Effector memory CD4-positive, alpha-beta T cell (primary cell): ENCODE measurements at regions not wholly inside any gene's neighbourhood (a gene's known extent, or its start where the extent isn't known, plus 50 kb on each side); places are given as distances from the start of the nearest gene placed in this dataset.
"Not testable (repeated sequence)": the region's sequence is repeated elsewhere in the genome, so short reads cannot be mapped to it uniquely, and the experiment has no call there.

Experiments
- DNase-seq, 3 donors: peaks; one replicate each; pipeline ENCODE4 v3.0.0-alpha.2; 2020
- H3K27ac ChIP-seq: 2 replicates; pipeline ENCODE4 v1.7.0; 2013; ENCODE audit warnings: mild to moderate bottlenecking, low read length, moderate library complexity; ENCODE audit not compliant: insufficient read depth, poor library complexity, severe bottlenecking
- H3K27me3 ChIP-seq: replicated peaks from 2 replicates; pipeline ENCODE4 v1.7.0; 2013; ENCODE audit warnings: mild to moderate bottlenecking, low read length; ENCODE audit not compliant: insufficient read depth, control insufficient read depth, poor library complexity, severe bottlenecking
- H3K36me3 ChIP-seq: 2 replicates; pipeline ENCODE4 v1.7.0; 2013; ENCODE audit warnings: mild to moderate bottlenecking, low read length, moderate library complexity; ENCODE audit not compliant: control insufficient read depth, insufficient read depth
- H3K4me1 ChIP-seq: 2 replicates; pipeline ENCODE4 v1.7.0; 2013; ENCODE audit warnings: low read length, mild to moderate bottlenecking; ENCODE audit not compliant: control insufficient read depth, insufficient read depth, poor library complexity, severe bottlenecking
- H3K4me3 ChIP-seq: 2 replicates; pipeline ENCODE4 v1.7.0; 2013; ENCODE audit warnings: low read length, low read depth, mild to moderate bottlenecking; ENCODE audit not compliant: insufficient read depth, poor library complexity, severe bottlenecking
- H3K9me3 ChIP-seq: 2 replicates; pipeline ENCODE4 v1.7.0; 2013; ENCODE audit warnings: mild to moderate bottlenecking, low read length, moderate library complexity; ENCODE audit not compliant: control insufficient read depth

DNA sequence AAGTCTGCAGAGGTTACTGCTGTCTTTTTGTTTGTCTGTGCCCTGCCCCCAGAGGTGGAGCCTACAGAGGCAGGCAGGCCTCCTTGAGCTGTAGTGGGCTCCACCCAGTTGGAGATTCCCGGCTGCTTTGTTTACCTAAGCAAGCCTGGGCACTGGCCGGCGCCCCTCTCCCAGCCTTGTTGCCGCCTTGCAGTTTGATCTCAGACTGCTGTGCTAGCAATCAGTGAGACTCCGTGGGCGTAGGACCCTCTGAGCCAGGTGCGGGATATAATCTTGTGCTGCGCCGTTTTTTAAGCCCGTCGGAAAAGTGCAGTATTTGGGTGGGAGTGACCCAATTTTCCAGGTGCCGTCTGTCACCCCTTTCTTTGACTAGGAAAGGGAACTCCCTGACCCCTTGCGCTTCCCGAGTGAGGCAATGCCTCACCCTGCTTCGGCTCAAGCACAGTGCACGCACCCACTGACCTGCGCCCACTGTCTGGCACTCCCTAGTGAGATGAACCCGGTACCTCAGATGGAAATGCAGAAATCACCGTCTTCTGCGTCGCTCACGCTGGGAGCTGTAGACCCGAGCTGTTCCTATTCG is 198.9 kb upstream of the ECI2 start:
- not testable (repeated sequence) for H3K27me3 ChIP-seq, H3K9me3 ChIP-seq, H3K4me1 ChIP-seq, H3K27ac ChIP-seq, H3K36me3 ChIP-seq, DNase-seq, H3K4me3 ChIP-seq

DNA sequence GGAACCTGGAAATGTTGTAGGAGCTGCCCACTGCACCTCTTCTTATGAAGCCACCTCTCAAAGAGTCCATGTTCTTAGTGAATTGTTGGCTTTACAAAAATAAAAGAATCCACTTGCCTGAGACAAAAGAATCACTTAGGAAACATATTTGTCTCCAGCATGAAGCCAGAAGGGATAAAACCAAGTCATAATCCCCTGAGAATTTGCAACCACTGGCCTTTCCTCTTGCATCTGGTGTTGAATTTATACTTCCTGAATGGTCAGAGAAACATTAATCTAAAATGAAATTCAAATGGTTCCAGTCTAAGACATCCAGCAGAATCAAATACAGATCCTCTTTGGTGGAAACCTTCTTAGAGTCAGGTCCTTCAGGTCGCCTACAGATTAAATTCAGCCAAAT is 192.5 kb upstream of the ECI2 start:
- no peaks in the 10 kb centered on the region for H3K9me3 ChIP-seq
- H3K27me3 ChIP-seq, result no peaks in the 10 kb centered on the region
- no peak overlapping the region for H3K4me3 ChIP-seq
- no peaks in the 10 kb centered on the region for H3K36me3 ChIP-seq
- DNase-seq, result no peak
- H3K27ac ChIP-seq, result no peak overlapping the region
- H3K4me1 ChIP-seq, result no peaks in the 10 kb centered on the region

DNA sequence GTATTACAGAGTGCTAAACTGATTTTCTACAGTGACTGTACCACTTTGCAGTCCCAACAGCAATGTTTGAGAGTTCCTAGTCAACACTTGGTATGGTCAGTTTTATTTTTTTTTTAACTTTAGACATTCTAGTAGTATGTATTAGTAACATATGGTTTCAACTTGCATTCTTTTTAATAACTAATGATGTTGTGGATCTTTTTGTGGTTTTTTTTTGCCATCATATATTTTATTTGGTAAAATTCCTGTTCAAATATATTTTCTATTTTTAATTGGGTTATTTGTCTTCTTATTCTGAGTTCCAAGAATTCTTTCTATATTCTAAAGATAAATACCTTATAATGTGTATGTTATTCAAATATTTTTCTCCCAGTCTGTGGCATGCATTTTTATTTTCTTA is 189.4 kb upstream of the ECI2 start:
- DNase-seq, result no peak
- no peaks in the 10 kb centered on the region for H3K27me3 ChIP-seq
- H3K9me3 ChIP-seq, result no peaks in the 10 kb centered on the region

DNA sequence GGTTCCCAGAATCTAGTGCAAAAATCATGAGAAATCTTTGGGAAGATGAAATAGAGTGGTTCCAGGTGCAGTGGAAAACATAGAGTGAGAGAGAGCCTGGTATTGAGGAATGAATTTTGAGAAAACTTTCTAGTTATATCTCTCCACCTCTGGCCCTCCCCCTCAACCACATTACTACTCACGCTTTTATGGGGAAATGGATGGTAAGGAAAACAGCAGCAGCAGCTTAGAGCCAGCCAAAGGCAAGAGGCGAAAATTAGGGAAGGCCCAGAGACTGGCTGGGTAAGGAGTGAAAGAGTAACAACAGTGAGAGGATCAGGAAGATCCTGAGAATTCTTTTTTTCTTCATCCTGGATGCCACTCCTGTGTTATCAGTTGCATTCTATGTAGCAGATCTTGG is 187.9 kb upstream of the ECI2 start:
- no peaks in the 10 kb centered on the region for H3K9me3 ChIP-seq
- H3K4me1 ChIP-seq, result no peaks in the 10 kb centered on the region

More for the DNA sequence above, 189.4 kb upstream of the ECI2 start:
- H3K4me3 ChIP-seq, result no peak overlapping the region
- no peak overlapping the region for H3K27ac ChIP-seq
- H3K36me3 ChIP-seq, result no peaks in the 10 kb centered on the region
- no peaks in the 10 kb centered on the region for H3K4me1 ChIP-seq

DNA sequence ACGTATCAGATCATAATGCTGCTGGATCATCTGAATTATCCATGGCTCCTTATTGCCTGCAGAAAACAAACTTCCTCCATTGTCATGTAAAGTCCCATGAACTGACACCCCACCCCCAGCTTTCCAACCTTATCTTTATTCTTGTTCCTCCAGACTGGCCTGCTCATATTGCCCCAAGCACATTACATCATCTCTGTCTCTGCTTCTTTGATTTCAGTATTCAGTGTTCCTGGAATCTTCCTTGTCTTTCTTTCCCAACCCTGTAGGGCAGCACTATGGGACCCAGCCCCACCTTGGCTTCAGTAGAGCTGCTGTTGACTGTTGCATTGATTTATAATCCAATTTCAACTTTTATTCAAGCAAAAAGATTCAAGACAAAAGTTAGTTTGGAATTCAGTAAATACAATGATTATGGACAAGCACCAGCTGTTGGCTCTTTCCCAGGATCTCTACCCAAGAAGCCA is 187.5 kb upstream of the ECI2 start:
- Histone ChIP-seq H3K27ac (no peak overlapping the region), H3K4me1 (no peaks in the 10 kb centered on the region)

More for the DNA sequence above, 187.9 kb upstream of the ECI2 start:
- H3K27ac ChIP-seq, result no peak overlapping the region
- H3K4me3 ChIP-seq, result no peak overlapping the region
- H3K36me3 ChIP-seq, result no peaks in the 10 kb centered on the region
- no peak for DNase-seq
- H3K27me3 ChIP-seq, result no peaks in the 10 kb centered on the region

DNA sequence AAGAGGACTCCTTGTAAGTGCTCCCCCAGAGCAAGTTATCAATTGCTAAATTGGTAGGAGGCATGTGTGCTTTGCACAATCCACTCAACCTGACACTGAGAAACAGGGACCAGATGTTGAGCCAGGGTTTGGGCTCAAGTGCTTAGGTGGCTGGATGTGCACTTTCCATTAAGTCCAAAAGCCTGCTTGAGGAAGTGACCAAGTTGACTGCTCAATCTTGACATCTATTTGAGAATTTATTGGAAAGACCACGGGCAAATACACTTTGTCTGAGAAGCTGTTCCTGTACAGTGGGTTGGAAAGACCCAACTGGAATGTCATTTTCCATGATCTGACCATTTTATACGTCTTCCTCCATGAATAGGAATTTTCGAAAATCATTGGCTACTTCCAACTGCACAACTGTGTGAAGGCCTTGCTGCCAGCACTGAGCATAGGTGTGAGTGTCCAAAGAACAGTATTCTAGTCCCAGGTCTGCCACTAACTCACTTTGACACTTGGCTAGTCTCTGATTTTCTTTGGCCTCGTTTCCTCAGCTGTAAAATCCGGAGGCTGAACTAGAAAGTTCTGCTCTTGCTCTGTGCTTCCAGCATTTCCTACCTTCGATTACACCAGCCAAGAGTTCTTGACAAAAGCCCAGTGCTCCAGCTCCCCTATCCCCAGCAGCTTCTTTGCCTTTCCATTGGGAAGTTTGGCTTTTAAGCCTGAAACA is 186.9 kb upstream of the ECI2 start:
- no peak for DNase-seq
- Histone ChIP-seq H3K36me3 (no peaks in the 10 kb centered on the region), H3K4me1 (no peaks in the 10 kb centered on the region), H3K27me3 (no peaks in the 10 kb centered on the region), H3K27ac (no peak overlapping the region), H3K9me3 (no peaks in the 10 kb centered on the region), H3K4me3 (no peak overlapping the region)

More for the DNA sequence above, 187.5 kb upstream of the ECI2 start:
- H3K4me3 ChIP-seq, result no peak overlapping the region
- H3K36me3 ChIP-seq, result no peaks in the 10 kb centered on the region
- no peak for DNase-seq
- no peaks in the 10 kb centered on the region for H3K9me3 ChIP-seq
- no peaks in the 10 kb centered on the region for H3K27me3 ChIP-seq

DNA sequence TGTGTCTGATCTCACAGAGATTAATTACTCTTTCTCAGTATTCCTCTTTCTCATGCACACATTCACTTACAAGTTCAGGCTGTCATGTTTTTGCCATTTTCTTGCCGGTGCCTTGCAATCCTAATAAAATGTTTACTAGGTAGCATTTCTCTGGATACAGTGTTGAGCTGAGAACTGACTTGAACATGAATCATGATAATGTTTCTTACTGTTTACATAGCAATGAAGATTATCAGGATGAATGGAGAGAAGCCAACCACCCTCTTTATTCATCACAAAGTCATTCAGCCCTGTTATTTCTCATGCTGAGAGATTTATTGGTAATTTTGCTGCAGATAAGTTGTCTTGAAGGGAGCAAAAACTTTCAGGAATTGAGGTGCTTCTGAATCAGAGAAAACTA is 185.5 kb upstream of the ECI2 start:
- DNase-seq, result no peak
- no peaks in the 10 kb centered on the region for H3K4me1 ChIP-seq
- H3K9me3 ChIP-seq, result no peaks in the 10 kb centered on the region
- H3K27ac ChIP-seq, result no peak overlapping the region
- no peaks in the 10 kb centered on the region for H3K36me3 ChIP-seq
- no peak overlapping the region for H3K4me3 ChIP-seq
- no peaks in the 10 kb centered on the region for H3K27me3 ChIP-seq

DNA sequence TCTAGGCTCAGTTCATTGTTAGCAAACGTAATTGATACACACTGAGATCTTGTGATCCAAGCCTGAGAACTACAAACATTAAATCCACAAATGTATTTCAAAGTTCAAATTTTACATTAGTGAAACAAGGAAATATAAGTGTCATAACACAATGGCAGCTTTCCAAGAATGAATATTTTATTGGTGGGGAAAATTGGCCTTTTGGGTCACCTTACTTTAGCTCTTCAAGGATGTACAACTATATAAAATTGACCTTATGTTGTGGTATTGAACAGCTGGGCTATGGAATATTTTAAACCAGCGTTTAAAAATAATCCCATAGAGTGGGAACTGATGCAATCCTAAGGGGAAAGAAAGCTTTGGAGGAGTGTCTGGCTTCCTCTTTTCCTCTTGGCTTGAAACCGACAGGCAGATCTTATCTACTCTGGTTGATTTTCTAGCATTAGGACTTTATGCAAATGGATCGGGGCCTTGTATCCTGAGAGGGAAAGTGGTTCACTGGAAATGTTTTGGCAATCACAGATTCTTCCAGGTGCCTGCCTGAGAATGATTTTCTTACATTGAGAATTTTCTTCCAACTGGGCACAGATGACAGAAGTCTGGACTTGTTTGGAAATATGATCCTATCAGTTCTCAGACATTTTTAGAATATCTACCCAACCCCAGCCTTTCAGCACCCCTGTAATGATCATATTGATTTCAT is 184.8 kb upstream of the ECI2 start:
- Histone ChIP-seq H3K9me3 (no peaks in the 10 kb centered on the region), H3K4me3 (no peak overlapping the region), H3K27me3 (no peaks in the 10 kb centered on the region), H3K36me3 (no peaks in the 10 kb centered on the region), H3K27ac (no peak overlapping the region), H3K4me1 (no peaks in the 10 kb centered on the region)
- DNase-seq, result no peak

DNA sequence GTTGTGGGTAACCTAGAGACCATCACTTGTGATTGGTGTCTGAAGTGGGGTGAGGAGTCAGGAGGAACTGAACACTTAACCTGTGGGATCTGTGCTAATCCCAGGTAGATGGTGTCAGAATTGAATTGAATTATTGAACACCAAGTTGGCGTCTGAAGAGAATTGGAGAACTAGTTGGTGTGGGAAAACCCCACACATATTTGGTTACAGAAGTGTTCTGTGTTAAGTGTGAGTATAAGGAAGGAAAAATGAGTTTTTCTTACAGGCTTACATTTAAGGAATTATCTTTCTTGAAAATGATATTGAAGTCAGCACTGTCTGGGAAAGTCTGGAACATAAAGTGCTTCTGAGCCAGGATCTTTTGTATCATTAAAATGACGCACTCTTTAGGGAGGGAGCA is 182.9 kb upstream of the ECI2 start:
- Histone ChIP-seq H3K4me3 (no peak overlapping the region), H3K36me3 (no peaks in the 10 kb centered on the region), H3K4me1 (no peaks in the 10 kb centered on the region), H3K9me3 (peaks cover under 1% of the 10 kb centered on the region), H3K27ac (no peak overlapping the region), H3K27me3 (no peaks in the 10 kb centered on the region)
- DNase-seq, result no peak

DNA sequence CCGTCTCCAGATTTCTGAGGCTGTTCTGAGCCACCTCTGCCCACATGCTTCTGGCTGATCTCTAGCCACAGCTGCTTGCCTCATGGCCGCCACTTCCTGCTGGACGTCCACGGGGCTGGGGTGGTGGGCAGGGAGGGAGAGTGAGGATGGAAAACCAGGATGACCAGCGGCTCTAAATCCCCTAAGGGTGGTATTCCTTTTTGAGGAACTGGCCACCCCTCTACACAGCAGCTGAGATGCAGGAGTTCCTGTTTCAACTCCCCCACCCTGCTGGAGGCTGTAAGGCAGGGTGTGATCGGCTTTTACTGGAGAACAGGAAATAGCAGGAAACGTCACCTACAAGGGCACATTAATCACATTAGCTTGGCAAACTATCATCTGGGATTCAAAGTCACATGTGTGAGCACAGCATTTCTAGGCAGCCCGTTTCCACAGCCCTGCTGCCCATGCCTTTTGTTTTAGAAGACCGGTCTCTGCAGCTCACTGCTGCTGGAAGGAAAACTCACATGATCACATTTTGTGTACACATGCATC is 181.6 kb upstream of the ECI2 start:
- DNase-seq, result no peak
- no peaks in the 10 kb centered on the region for H3K4me1 ChIP-seq
- peaks cover 5% of the 10 kb centered on the region for H3K9me3 ChIP-seq
- no peaks in the 10 kb centered on the region for H3K36me3 ChIP-seq
- H3K4me3 ChIP-seq, result no peak overlapping the region
- no peak overlapping the region for H3K27ac ChIP-seq
- H3K27me3 ChIP-seq, result no peaks in the 10 kb centered on the region
